ENCODE measurements at regions not wholly inside any gene's neighbourhood (a gene's known extent, or its start where the extent isn't known, plus 50 kb on each side); places are given as distances from the start of the nearest gene placed in this dataset.

DNA sequence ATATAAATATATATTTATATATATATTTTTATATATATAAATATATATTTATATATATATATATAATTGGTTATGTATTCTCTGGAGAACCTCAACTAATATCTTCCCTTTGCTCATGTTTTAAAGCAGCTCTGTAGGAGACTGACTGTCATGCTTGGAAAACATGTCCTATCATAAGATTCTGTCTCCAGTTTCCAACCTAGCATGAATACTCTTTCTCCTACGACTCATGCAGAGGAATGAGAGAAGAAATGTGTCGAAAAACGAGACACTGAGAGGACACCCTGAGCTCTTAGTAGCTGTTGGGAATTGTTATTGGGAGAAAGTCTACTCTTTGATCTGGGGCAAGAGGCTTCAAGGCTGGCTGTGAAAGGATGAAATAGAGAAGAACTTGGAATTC lies 166.5 kb upstream of the SLIT2 start:
- no peaks in the 10 kb centered on the region for H3K27me3 ChIP-seq (ENCODE audit: control insufficient read depth, low read length)
- no peaks in the 10 kb centered on the region for H4K20me1 ChIP-seq (ENCODE audit: control insufficient read depth, insufficient read depth, low read depth, low read length)
- no peak overlapping the region for H3K27ac ChIP-seq (ENCODE audit: low read depth, low read length)
- H3F3A ChIP-seq (ENCODE audit: control insufficient read depth, insufficient read depth): no peaks in the 10 kb centered on the region
- no peak overlapping the region for H3K4me2 ChIP-seq (ENCODE audit: low read length)
- no peak overlapping the region for H3K4me3 ChIP-seq (ENCODE audit: low read length)
- TF ChIP-seq, protein P1, sequence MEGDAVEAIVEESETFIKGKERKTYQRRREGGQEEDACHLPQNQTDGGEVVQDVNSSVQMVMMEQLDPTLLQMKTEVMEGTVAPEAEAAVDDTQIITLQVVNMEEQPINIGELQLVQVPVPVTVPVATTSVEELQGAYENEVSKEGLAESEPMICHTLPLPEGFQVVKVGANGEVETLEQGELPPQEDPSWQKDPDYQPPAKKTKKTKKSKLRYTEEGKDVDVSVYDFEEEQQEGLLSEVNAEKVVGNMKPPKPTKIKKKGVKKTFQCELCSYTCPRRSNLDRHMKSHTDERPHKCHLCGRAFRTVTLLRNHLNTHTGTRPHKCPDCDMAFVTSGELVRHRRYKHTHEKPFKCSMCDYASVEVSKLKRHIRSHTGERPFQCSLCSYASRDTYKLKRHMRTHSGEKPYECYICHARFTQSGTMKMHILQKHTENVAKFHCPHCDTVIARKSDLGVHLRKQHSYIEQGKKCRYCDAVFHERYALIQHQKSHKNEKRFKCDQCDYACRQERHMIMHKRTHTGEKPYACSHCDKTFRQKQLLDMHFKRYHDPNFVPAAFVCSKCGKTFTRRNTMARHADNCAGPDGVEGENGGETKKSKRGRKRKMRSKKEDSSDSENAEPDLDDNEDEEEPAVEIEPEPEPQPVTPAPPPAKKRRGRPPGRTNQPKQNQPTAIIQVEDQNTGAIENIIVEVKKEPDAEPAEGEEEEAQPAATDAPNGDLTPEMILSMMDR (IDR thresholded peaks at IDR 0.05; ENCODE audit: low read depth, low read length, poor library complexity, severe bottlenecking): no peak
- no peak for TF ChIP-seq EZH2phosphoT487 (IDR thresholded peaks at IDR 0.05; ENCODE audit: borderline replicate concordance, low read length)
- H3K79me2 ChIP-seq (ENCODE audit: control insufficient read depth, low read length): no peaks in the 10 kb centered on the region
- H3K36me3 ChIP-seq (ENCODE audit: control insufficient read depth, low read length): no peaks in the 10 kb centered on the region
- H3K9me2 ChIP-seq (replicated peaks; ENCODE audit: control insufficient read depth, low read length): no peaks in the 10 kb centered on the region
- no peaks in the 10 kb centered on the region for H3K4me1 ChIP-seq (ENCODE audit: control insufficient read depth, low read length)
- no peaks in the 10 kb centered on the region for H3K9me3 ChIP-seq (ENCODE audit: control insufficient read depth, insufficient read depth, low read length)

DNA sequence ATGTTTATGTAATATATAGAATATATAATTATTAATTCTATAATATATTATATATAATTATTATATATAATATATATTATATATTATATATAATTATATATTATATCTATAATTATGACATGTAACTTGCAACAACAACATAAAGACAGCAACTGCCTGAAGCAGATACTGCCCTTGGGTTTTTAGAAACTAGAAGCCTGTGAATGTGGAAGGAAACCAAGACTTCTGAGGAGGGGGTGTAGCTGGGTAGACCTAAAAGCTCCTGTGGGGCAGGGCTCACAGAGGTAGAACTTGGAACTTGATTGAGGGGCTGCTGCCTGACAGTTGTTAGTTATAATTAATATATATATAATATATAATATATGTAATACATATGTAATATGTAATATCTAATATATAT lies 167.2 kb upstream of the SLIT2 start:
- no peaks in the 10 kb centered on the region for H3F3A ChIP-seq (ENCODE audit: control insufficient read depth, insufficient read depth)
- no peaks in the 10 kb centered on the region for H3K36me3 ChIP-seq (ENCODE audit: control insufficient read depth, low read length)
- H3K4me2 ChIP-seq (ENCODE audit: low read length): no peak overlapping the region
- H3K79me2 ChIP-seq (ENCODE audit: control insufficient read depth, low read length): no peaks in the 10 kb centered on the region
- H3K27ac ChIP-seq (ENCODE audit: low read depth, low read length): no peak overlapping the region
- H3K27me3 ChIP-seq (ENCODE audit: control insufficient read depth, low read length): no peaks in the 10 kb centered on the region
- H3K9me2 ChIP-seq (replicated peaks; ENCODE audit: control insufficient read depth, low read length): no peaks in the 10 kb centered on the region
- no peaks in the 10 kb centered on the region for H3K9me3 ChIP-seq (ENCODE audit: control insufficient read depth, insufficient read depth, low read length)
- no peak overlapping the region for H3K4me3 ChIP-seq (ENCODE audit: low read length)
- H4K20me1 ChIP-seq (ENCODE audit: control insufficient read depth, insufficient read depth, low read depth, low read length): no peaks in the 10 kb centered on the region
- no peaks in the 10 kb centered on the region for H3K4me1 ChIP-seq (ENCODE audit: control insufficient read depth, low read length)
- TF ChIP-seq, protein P1 (IDR thresholded peaks at IDR 0.05; ENCODE audit: low read depth, low read length, poor library complexity, severe bottlenecking): no peak
- no peak for TF ChIP-seq EZH2phosphoT487 (IDR thresholded peaks at IDR 0.05; ENCODE audit: borderline replicate concordance, low read length)

DNA sequence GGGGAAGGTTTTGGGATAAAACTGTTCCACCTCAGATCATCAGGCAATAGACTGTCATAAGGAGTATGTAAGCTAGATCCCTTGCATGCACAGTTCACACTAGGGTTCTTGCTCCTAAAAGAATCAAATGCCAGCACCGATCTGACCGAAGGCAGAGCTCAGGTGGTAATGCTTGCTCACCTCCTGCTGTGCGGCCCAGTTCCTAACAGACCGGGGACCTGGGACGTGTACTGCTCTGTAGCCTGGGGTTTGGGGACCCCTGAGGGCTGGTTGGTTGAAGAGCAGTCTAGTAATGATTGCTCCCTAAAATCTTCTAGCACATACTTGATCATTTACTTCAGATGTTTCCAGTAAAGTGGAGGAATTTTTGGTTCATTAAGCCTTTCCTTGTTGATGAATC lies 173.1 kb upstream of the SLIT2 start:
- no peak for TF ChIP-seq EZH2phosphoT487 (IDR thresholded peaks at IDR 0.05; ENCODE audit: borderline replicate concordance, low read length)
- TF ChIP-seq, protein P1 (IDR thresholded peaks at IDR 0.05; ENCODE audit: low read depth, low read length, poor library complexity, severe bottlenecking): no peak
- Histone ChIP-seq H3F3A (ENCODE audit: control insufficient read depth, insufficient read depth) (no peaks in the 10 kb centered on the region), H3K4me3 (ENCODE audit: low read length) (no peak overlapping the region), H3K9me3 (ENCODE audit: control insufficient read depth, insufficient read depth, low read length) (no peaks in the 10 kb centered on the region), H3K79me2 (ENCODE audit: control insufficient read depth, low read length) (no peaks in the 10 kb centered on the region), H3K27me3 (ENCODE audit: control insufficient read depth, low read length) (no peaks in the 10 kb centered on the region), H3K4me1 (ENCODE audit: control insufficient read depth, low read length) (no peaks in the 10 kb centered on the region), H3K4me2 (ENCODE audit: low read length) (no peak overlapping the region), H3K27ac (ENCODE audit: low read depth, low read length) (no peak overlapping the region), H3K9me2 (replicated peaks; ENCODE audit: control insufficient read depth, low read length) (no peaks in the 10 kb centered on the region), H3K36me3 (ENCODE audit: control insufficient read depth, low read length) (no peaks in the 10 kb centered on the region), H4K20me1 (ENCODE audit: control insufficient read depth, insufficient read depth, low read depth, low read length) (no peaks in the 10 kb centered on the region)

Measured in DOHH2 (cell line).